Activated T-helper 17 cell treated with anti-CD3 and anti-CD28 coated beads, Interleukin-2, amount 50 U/mL, for 72 hours (primary cell): ENCODE measurements at regions not wholly inside any gene's neighbourhood (a gene's known extent, or its start where the extent isn't known, plus 50 kb on each side); places are given as distances from the start of the nearest gene placed in this dataset.

Experiments
- ATAC-seq: fragments of 150-1000 bp; cut with Tn5 transposase; replicated peaks from 2 replicates; pipeline ENCODE4 v1.10.0; 2021; ENCODE audit warnings: mild to moderate bottlenecking, moderate library complexity
- H3K27ac Mint-ChIP-seq: one replicate; pipeline ENCODE4 v1.8.0; 2022; ENCODE audit warnings: mixed read lengths
- H3K27me3 Mint-ChIP-seq: one replicate; pipeline ENCODE4 v1.8.0; 2022; ENCODE audit warnings: mixed read lengths
- H3K36me3 Mint-ChIP-seq: one replicate; pipeline ENCODE4 v1.8.0; 2022; ENCODE audit warnings: low read depth, mild to moderate bottlenecking, mixed read lengths
- H3K4me1 Mint-ChIP-seq: one replicate; pipeline ENCODE4 v1.8.0; 2022; ENCODE audit warnings: mixed read lengths
- H3K4me3 Mint-ChIP-seq: one replicate; pipeline ENCODE4 v1.8.0; 2022; ENCODE audit warnings: mild to moderate bottlenecking, mixed read lengths
- H3K9me3 Mint-ChIP-seq: one replicate; pipeline ENCODE4 v1.8.0; 2022; ENCODE audit warnings: mixed read lengths

GRCh38 chr22:48277868-48278581 lies 1515.6 kb downstream of the TBC1D22A start:
- Mint-ChIP-seq H3K9me3 (peaks cover 4% of the 10 kb centered on the region), H3K27ac (no peak overlapping the region), H3K4me1 (no peaks in the 10 kb centered on the region), H3K27me3 (peaks cover 25% of the 10 kb centered on the region), H3K4me3 (no peak overlapping the region), H3K36me3 (no peaks in the 10 kb centered on the region)
- ATAC-seq, result no peak

DNA sequence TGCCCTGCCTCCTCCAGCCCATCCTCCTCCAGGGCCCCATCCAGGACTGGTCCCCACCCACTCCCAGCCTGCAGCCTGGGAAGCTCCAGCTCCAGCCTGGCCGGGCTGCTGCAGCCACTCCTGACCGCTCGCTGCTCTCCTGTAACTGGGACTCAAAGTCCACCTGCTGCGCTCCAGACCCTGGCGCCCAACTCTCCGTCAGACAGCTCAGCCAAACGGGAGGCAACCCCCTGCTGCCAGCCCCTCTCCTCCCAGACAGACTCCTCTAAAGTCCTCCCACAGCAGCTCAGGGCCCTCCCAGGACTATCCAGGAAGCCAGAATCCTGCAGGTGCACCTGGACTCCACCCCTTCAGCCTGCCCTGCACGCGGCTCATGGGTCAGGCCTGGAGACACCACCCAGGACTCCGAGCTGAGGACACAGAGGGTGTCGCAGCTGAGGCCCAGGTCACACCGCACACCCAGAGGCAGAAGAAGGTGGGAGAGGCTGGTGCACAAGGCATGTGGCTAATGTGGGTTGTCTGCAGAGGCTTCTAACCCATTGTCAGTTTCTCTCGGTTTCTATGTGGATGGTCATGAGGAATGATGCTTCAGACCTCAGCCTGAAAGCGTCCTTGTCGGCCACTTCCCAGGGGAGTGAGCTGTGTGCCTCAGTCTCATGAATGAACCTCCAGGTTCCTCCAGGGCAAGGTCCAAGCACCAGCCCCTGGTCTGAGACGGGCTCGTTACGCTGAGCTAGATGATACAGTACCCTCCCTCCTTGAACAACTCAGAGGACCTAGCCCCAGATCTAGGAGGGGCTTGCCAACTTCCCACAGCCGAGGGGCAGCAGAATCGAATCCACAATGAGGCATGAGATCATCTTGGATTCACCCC lies 1514.8 kb downstream of the TBC1D22A start:
- no peak for ATAC-seq
- Mint-ChIP-seq H3K4me1 (no peaks in the 10 kb centered on the region), H3K27me3 (peaks cover 30% of the 10 kb centered on the region), H3K27ac (no peak overlapping the region), H3K4me3 (no peak overlapping the region), H3K36me3 (no peaks in the 10 kb centered on the region), H3K9me3 (peaks cover 4% of the 10 kb centered on the region)

DNA sequence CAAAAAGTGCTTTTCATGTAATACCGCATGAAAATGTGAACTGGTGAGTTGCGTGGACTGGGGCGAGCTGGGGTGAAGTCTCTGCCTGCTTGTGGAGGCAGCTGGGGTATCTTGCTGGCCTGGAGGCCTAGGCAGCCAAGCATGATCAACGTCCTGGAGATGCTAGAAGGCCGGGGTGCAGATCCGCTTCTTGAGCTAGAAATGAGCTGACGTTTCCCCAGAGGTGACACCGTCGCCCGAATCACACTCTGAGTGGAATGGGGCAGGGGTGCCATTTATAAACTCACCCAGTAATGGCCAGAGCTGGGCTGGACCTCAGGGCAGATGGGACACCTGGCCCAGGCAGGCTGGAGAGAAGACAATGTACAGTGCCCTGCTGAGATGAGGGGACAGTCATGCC lies 1513.0 kb downstream of the TBC1D22A start:
- Mint-ChIP-seq H3K4me3 (no peak overlapping the region), H3K9me3 (no peaks in the 10 kb centered on the region), H3K4me1 (no peaks in the 10 kb centered on the region), H3K36me3 (no peaks in the 10 kb centered on the region), H3K27me3 (peaks cover 20% of the 10 kb centered on the region), H3K27ac (no peak overlapping the region)
- no peak for ATAC-seq

- Mint-ChIP-seq H3K4me1 (no peaks in the 10 kb centered on the region), H3K36me3 (no peaks in the 10 kb centered on the region), H3K9me3 (peaks cover 3% of the 10 kb centered on the region), H3K4me3 (no peak overlapping the region), H3K27ac (no peak overlapping the region), H3K27me3 (peaks cover 21% of the 10 kb centered on the region)
- ATAC-seq, result no peak
Measured at GRCh38 chr22:48270731-48271130, 1508.3 kb downstream of the TBC1D22A start.

DNA sequence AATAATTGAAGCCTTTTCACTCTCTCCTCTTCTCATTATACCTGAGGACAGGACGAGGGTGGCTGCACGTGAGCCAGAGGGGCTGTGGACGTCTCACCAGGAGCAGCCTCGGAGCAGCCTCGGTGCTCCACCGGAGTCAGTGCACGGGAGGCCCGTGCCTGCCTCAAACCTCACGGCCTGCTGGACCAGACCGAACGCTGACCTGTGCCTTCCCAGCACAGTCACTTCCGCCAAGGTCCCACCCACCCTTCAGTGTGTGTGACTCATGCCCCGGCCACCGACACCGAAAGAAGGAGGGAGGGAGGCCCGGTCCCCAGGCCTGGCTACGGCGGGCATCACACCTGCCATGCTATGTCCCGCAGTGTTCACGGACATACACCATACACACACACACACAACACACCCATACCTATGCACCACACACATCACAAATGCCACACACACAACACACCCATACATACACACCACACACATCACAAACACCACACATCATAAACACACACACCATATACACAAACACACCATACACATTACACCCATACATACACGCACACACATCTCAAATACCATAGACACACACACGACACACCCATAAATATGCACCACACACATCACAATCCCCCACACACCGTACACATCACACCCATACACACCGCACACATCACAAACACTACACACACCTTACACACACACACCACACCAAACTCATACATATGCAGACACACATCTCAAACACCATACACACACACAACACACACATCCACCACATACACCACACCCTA lies 1506.5 kb downstream of the TBC1D22A start:
- Mint-ChIP-seq H3K4me3 (no peak overlapping the region), H3K27ac (no peak overlapping the region), H3K4me1 (no peaks in the 10 kb centered on the region), H3K27me3 (peaks cover 19% of the 10 kb centered on the region), H3K9me3 (peaks cover 3% of the 10 kb centered on the region), H3K36me3 (no peaks in the 10 kb centered on the region)
- ATAC-seq, result no peak

- H3K4me3 Mint-ChIP-seq, result no peak overlapping the region
- no peak for ATAC-seq
- no peaks in the 10 kb centered on the region for H3K4me1 Mint-ChIP-seq
- H3K9me3 Mint-ChIP-seq, result peaks cover 3% of the 10 kb centered on the region
- H3K27ac Mint-ChIP-seq, result no peak overlapping the region
- H3K36me3 Mint-ChIP-seq, result no peaks in the 10 kb centered on the region
- H3K27me3 Mint-ChIP-seq, result peaks cover 17% of the 10 kb centered on the region
Measured at GRCh38 chr22:48268293-48268692, 1505.8 kb downstream of the TBC1D22A start.

- Mint-ChIP-seq H3K4me1 (no peaks in the 10 kb centered on the region), H3K9me3 (peaks cover 3% of the 10 kb centered on the region), H3K27me3 (peaks cover 11% of the 10 kb centered on the region), H3K4me3 (no peak overlapping the region), H3K27ac (no peak overlapping the region), H3K36me3 (no peaks in the 10 kb centered on the region)
- no peak for ATAC-seq
Measured at GRCh38 chr22:48267681-48268080, 1505.2 kb downstream of the TBC1D22A start.

- no peak overlapping the region for H3K4me3 Mint-ChIP-seq
- H3K36me3 Mint-ChIP-seq, result no peaks in the 10 kb centered on the region
- no peak for ATAC-seq
- H3K27me3 Mint-ChIP-seq, result peaks cover 10% of the 10 kb centered on the region
- H3K9me3 Mint-ChIP-seq, result peaks cover 3% of the 10 kb centered on the region
- no peaks in the 10 kb centered on the region for H3K4me1 Mint-ChIP-seq
- no peak overlapping the region for H3K27ac Mint-ChIP-seq
Measured at GRCh38 chr22:48265000-48265625, 1502.7 kb downstream of the TBC1D22A start.

- ATAC-seq, result no peak
- H3K36me3 Mint-ChIP-seq, result no peaks in the 10 kb centered on the region
- H3K9me3 Mint-ChIP-seq, result peaks cover 3% of the 10 kb centered on the region
- peaks cover 10% of the 10 kb centered on the region for H3K27me3 Mint-ChIP-seq
- no peaks in the 10 kb centered on the region for H3K4me1 Mint-ChIP-seq
- H3K4me3 Mint-ChIP-seq, result no peak overlapping the region
- no peak overlapping the region for H3K27ac Mint-ChIP-seq
Measured at GRCh38 chr22:48264586-48264985, 1502.1 kb downstream of the TBC1D22A start.

GRCh38 chr22:48263791-48264351 lies 1501.4 kb downstream of the TBC1D22A start:
- Mint-ChIP-seq H3K4me3 (no peak overlapping the region), H3K27ac (no peak overlapping the region), H3K4me1 (no peaks in the 10 kb centered on the region), H3K9me3 (no peaks in the 10 kb centered on the region), H3K36me3 (no peaks in the 10 kb centered on the region), H3K27me3 (peaks cover 3% of the 10 kb centered on the region)
- ATAC-seq, result no peak

GRCh38 chr22:48263431-48263765 lies 1500.9 kb downstream of the TBC1D22A start:
- ATAC-seq, result no peak
- Mint-ChIP-seq H3K27me3 (peaks cover 3% of the 10 kb centered on the region), H3K4me1 (no peaks in the 10 kb centered on the region), H3K4me3 (no peak overlapping the region), H3K36me3 (no peaks in the 10 kb centered on the region), H3K9me3 (no peaks in the 10 kb centered on the region), H3K27ac (no peak overlapping the region)

GRCh38 chr22:48262596-48263430 lies 1500.4 kb downstream of the TBC1D22A start:
- H3K4me3 Mint-ChIP-seq, result no peak overlapping the region
- peaks cover 3% of the 10 kb centered on the region for H3K27me3 Mint-ChIP-seq
- no peak for ATAC-seq
- H3K27ac Mint-ChIP-seq, result no peak overlapping the region
- no peaks in the 10 kb centered on the region for H3K4me1 Mint-ChIP-seq
- H3K36me3 Mint-ChIP-seq, result no peaks in the 10 kb centered on the region
- H3K9me3 Mint-ChIP-seq, result no peaks in the 10 kb centered on the region

DNA sequence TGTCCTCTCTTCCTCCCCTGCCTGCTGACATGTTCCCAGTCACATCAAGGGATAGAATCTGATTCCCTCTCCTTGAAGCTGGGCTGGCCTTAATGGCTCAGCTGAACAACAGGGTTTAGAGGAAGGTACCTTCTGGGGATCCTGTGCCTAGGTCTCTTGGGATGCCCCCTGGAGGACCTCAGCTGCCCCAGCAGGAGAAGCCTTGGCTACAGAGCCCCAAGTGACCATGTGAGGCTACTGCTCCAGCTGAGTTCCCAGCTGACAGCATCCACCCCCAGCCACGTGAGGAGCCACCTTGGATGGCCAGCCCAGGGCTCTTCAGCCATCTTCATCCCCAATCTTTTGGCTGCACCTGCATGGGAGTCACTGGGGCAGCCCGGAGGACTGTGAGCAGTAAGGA lies 1499.3 kb downstream of the TBC1D22A start:
- Mint-ChIP-seq H3K27ac (no peak overlapping the region), H3K27me3 (no peaks in the 10 kb centered on the region), H3K4me3 (no peak overlapping the region), H3K9me3 (no peaks in the 10 kb centered on the region), H3K36me3 (no peaks in the 10 kb centered on the region), H3K4me1 (no peaks in the 10 kb centered on the region)
- no peak for ATAC-seq
